GM18502 (cell line): ENCODE measurements at regions not wholly inside any gene's neighbourhood (a gene's known extent, or its start where the extent isn't known, plus 50 kb on each side); places are given as distances from the start of the nearest gene placed in this dataset.
A peak's percentile ranks its signal among the peaks of the same experiment; 100 is the strongest.

Experiments used
- ATAC-seq: cut with Tn5 transposase; IDR thresholded peaks from one replicate; pipeline ENCODE4 v1.9.1; 2021; ENCODE audit warnings: mild to moderate bottlenecking; ENCODE audit not compliant: unreplicated experiment, poor library complexity

DNA sequence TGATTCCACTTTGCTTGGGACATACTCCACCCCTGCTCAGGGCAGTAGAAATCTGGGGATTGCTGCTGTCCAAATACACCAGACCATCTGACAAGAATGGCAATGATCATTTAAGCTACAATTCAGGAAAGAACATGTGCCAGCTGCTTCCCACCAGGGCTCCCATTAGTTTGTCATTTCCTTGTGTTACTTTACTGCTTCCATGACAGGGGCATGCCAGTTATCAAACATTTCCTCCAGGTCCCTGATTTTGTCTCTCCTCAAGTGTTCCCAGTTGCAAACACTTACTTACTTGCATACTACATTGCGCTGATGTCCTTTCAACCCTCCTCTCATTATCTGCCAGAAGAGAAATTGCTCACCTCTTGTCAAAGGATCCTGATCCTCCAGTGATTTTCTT, 474.5 kb upstream of the DCC start:
- ATAC-seq, result no peak

DNA sequence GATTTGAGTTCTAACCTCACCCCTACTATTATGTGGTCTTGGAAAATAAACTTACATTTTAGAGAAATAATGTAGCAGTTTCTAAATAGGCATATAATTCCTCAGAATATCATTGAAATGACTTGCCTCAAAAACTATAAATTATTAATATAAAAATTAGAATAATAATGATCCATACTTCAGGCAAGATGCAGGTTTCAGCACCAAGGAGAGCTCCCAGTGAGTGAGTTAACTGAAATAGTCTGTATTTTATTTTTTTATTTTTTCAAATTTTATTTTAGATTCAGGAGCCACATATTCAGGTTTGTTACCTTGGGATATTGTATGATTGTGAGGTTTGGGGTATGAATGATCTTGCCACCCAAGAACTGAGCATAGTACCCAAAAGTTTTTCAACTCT, 472.2 kb upstream of the DCC start:
- no peak for ATAC-seq

DNA sequence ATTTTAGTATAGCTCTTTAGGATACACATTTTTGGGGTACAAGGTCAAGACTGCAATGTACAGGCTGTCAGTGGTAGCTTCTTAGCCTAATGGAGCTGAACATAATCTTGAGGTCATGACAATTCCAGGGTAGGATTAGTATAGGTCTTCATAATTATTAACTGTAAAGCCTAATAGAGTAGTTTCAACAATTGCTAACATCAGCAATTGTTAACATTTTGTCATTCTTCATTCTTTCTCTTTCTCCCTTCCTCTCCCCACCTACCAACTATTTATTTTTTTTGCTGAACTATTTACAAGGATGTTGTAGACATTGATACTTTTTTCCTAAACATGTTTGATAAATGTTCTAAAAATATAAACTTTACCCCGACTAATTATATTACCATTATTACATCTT, 461.3 kb upstream of the DCC start:
- ATAC-seq, result no peak

DNA sequence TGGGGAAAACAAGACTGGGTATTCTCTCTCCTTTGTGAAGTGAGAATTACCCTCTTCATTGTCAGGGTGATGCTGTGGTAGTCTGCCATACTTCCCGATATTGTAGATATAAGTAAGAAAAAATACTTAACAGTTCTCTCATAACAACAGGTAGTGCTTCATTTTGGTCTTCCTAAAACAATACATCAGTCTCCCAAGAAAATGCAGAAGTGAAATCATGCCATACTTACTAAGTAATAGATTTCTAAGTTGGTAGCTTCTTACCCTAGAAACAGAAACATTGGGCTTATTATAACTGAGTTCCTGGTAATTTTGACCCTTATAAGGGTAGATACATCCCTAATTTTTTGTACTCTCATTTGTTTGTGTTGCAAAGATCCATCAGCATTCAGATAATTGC, 460.7 kb upstream of the DCC start:
- ATAC-seq, result no peak

DNA sequence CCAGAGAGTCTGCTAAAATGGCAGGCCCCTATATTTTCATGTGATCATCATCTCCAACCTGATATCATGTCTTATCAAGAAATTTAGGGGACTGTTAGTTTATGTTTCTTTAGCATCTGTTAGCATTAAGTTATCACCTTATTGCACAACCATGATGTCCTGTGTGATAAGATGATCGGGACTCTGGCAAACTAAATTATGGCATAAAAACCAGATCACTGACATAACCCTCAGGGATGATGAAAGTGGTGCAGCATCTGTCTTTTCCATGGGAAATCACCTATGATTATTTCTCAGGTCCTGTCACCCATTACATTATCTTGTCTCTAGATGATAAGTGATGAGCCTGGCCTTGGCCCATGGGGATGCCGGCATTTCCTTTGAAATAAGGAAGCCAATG, 458.6 kb upstream of the DCC start:
- no peak for ATAC-seq

DNA sequence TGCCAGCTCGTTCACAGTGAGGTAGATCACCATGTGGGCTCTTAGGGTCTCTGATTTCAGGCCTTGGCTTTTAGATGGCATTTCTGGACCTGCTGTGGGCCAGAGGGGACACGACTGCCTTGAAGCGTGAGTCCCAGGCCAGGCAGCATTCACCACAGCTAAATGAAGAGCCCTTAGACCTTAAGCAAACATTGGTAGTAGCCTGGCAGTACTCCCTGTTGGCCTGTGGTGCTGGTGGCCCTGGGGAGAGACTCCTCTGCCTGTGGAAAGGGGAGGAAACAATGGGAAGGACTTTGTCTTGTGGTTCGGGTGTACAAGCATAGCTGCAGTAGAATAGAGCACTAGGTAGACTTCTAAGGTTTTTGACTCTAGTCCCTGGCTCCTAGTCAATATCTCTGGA, 456.0 kb upstream of the DCC start:
- no peak for ATAC-seq

DNA sequence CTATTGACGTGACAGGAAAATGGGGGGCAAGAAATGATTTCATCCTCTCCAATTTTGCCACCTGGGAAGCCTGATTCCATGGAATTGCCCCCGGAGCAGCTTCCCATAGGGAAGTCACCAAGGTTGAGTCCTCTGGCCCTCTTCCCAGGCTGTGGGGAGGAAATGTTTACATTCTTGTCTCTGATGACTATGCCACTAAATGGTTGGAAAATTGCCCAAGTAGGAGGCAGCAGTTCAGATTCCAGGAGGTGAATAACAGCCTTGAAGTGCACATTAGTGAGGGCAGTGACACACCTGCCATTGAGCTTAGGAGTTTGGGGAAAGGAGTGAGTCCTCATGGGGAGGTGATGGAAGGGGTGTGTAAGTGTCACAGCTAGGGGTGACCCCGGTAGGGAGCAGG, 449.2 kb upstream of the DCC start:
- ATAC-seq, result no peak

DNA sequence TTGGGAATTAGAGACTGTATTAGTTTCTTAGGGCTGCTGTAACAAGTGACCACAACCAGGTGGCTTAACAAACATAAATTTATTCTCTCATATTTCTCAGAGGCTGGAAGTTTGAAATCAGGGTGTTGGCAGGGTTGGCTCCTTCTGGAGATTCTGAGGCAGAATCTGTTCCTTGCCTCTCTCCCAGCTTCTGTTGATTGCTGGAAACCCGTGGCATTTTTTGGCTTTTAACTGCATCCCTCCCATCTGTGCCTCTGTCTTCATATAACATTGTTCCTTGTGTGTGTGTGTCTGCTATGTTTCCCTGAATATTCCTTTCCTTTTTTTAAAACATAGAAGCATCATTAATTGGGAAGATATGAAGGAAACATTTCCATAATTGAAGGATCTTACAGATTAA, 448.1 kb upstream of the DCC start:
- no peak for ATAC-seq

DNA sequence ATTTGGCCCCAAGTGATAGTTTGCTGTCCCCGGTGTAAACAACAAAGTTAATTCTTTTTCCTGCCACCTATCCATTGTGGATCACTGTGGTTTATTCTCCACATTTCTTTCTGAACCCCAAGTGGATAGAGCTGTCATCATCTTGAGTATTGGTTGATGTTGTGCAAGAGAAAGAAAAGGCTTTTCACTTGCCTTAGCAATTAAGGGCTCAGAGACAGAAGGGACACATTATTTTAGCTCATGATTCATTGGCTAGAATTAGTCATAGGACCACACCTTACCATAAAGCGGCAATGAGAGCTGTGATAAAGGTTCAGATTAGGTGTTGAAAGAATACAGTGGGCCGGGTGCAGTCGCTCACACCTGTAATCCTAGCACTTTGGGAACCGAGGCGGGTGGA, 442.1 kb upstream of the DCC start:
- ATAC-seq, result no peak

DNA sequence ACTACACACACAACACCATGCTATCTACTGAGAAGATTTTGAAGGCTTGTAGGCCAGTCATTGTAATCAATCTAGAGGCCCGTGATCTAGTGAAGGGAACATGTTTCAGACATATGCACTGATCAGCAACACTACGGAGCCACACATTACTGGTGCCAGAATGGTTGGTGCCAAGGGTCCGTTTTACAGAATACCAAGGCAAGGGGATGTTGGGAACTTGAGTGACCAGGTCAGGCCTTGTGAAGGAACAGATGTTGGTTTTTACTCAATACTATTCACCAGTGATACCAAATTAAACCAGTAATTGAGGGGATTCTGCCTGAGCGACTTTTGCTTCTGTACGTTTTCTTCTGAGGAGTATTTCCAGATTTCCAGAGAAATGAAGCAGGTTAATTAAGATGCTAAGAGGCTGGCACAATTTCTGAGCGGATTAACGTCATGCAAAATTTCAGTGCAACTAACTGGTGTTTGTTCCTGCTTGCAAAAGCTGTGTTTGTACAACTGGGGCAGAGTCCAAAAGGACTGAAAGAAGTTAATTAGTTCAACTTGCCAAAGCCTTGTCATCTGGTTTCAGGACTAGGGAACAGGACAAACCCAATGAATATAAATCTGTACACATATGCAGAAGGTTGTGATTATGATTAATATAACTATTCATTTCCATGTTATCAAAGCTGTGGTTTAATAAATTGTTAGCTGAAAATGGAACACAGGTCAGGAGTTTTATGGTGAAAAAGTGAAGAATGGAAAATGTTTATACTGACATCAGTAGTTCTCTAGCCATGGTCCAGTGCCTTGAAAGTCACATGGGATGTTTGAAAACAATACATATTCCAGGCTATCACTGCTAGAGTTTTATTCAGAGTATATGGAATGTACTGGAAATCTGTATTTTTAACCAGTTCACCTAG, 432.1 kb upstream of the DCC start:
- ATAC-seq, result no peak

DNA sequence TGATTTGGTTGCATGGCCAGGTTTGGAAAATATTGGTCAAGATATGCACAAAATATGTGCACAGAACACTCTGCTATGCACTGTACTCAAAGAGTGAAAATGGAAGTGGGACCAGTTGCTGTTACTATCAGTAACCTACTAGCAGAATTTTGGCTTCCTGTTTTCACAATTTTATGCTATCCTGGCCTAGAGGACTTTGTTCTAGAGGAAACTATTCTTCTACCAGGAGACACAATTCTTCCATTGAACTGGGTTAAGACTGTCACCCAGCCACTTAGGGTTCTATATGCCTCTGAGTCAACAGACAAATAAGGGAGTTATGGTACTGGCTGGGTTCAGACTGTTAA, 431.4 kb upstream of the DCC start:
- ATAC-seq, result no peak

DNA sequence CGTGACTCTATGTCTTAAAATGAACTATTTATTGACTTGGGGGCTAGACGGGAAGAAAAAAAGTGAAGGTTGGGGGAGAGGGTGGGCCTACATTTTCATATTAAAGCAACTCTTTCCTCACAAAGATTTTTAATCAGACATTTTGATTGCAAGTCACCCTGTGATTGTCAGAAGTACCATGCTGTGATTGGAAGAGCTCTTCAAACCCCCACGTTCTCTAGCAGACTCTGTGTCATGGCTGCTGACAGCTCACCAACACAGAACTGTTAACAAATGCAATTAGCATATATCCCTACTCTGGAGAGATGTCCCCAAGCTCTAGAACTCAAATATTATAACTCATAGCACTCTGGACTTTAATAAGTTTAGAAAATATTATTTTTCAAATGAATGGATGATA, 428.4 kb upstream of the DCC start:
- ATAC-seq, result no peak

DNA sequence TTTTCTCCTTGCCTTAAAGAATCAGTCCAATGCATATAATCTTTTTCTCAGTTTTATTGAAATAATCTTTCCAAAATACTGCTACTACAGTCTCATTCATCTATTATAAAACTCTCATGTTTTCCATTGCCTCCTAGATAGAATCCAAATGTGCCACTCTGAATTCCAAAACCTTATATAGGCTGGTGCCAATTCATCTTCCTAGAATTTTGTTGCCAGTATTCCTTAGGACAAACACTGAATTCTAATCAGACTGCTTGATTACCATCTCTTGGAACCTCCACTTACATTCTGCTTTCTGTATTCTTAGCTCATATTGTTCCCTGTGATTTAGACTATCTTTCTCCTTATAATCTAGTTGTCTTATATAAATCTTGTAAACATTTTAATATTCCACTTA, 427.6 kb upstream of the DCC start:
- no peak for ATAC-seq

DNA sequence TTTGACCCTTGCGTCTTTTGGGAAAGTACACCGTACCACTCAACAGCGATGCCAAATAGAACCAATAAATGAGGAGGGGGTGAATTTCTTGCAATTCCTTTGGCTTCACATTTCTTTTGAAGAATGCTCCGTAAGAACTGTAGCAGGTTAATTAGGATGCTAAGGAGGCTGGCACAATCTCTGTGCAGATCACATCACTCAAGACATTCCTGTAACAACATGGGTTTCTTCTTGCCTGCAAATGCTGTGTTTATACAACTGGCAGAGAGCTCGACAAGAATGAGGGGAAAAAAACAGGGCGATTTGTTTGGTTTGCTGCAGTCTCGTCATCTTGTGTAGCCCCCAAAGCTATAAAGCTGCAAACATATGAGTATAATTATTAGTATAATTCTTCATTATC, 424.8 kb upstream of the DCC start:
- no peak for ATAC-seq

DNA sequence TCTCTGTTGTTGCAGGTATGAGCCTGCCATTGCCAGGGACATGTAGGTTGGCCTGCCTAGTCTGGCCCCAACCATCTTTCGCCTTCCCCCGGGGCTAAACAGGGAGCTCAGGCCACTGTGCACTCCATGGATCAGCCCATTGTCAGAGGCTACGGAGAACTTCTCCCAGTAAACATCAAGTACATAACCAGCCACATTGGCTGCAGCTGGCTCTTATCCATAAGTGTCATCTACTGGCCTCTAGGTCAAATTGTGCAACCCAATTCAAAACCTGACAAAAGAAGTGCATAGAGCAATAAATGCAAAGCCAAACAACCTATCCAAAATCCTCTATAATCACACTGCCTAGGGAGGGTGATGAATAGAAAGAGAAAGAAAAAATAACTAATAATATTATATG, 418.1 kb upstream of the DCC start:
- ATAC-seq, result no peak

DNA sequence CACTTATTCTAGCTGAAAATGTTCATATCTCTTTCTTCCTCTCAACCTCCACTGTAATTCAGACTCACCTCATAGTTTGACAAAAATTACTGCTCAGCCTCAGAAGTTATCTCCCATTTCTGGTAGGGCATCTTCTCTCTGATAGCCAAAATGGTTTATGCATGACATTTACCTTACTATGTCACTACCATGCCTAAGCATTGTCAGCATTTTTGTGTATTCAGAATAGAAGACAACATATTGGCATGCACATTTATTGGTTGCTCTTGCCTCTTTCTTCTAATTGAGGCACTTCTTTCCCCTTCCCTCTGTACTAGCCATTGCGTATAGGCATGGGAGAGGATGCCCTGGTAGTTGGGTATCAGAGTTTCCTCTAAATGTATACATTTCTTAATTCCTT, 406.1 kb upstream of the DCC start:
- ATAC-seq, result no peak

DNA sequence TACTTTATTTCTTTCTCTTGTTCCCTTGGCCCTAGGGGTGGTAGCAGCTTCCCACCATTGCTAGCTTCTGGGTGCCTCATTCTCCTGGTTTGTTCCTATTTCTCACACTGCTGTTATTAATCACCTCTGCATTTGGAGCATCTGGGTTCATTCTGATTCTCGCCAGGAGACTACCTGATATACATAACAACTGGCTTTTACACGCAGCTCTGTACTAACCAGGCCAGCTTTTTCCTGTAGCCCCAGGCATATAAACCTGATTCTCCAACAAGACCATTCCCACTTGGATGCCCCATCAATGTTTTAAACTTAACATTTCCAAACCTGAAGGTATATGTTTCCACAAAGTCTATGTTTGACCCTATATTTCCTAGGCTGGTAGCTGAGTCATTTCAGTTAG, 403.9 kb upstream of the DCC start:
- ATAC-seq, result no peak

DNA sequence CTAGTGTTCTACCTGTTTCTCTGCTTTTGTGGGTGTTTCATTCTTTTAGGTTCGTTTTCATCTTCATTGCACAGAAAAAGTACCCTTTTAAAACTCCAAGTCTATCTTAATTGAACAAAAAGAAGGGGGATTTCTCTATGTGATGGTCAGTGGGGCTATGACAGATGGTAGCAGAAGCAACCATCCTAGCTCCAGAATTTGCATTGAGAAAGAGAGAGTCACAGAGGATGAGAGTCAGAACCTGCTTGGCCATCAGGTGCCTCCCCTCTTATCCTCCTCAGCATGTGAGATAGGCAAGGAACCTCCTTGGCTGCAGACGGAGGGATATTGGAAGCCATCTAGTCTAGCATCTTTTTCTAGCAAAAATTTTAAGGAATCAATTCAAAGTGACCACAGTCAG, 398.0 kb upstream of the DCC start:
- no peak for ATAC-seq

DNA sequence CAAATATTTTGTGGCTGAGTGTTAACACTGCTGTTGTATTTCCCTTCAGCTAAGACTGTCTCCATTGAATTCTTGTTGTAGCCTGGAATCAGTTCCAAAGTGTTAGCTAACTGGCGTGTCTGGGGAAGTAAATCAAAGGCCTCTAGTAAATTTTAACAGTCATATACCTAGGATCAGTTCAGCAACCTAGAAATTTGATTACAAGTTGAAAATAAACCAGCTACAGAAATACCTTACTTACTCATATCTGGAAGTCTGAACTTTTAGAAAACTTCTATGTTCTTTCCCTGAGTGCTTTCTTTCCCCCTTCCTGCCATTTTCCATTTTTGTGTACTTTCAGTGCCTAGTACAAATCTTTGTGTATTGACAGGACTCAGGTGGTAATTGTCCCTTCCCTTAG, 396.7 kb upstream of the DCC start:
- no peak for ATAC-seq

DNA sequence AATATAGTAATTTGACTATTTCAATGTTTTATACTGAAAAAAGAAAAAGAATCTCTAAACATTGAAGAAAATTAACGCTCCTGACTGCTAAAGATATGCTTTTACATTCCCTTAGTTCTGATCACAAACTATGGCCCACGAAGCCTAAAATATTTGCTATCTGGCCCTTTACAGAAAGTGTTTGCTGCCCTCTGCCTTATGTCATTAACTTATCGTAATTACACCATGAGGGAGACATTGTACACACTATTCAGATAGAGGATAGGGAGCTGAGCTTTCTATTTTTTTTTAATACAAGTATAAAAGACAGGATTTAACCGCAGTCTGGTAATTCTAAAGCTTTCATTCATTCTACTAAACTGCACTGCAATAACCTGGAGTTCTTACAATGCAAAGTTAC, 393.1 kb upstream of the DCC start:
- no peak for ATAC-seq

DNA sequence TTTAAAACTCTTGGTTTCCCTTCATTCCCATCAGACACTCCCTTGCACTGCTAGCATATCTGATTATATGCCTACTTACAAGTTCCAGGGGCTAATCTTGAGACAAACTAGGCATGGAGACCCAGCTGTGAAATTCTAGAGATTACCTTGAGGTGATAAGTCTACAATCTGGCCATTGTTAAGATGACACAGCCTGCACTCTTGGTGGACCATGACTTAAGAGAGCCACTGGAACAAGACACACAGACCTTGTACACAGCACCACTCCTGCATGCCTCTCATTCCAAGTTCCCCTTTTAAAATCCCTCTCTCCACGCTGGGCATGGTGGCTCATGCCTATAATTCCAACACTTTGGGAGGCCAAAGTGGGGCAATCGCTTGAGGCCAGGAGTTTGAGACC, 387.2 kb upstream of the DCC start:
- ATAC-seq, result no peak

DNA sequence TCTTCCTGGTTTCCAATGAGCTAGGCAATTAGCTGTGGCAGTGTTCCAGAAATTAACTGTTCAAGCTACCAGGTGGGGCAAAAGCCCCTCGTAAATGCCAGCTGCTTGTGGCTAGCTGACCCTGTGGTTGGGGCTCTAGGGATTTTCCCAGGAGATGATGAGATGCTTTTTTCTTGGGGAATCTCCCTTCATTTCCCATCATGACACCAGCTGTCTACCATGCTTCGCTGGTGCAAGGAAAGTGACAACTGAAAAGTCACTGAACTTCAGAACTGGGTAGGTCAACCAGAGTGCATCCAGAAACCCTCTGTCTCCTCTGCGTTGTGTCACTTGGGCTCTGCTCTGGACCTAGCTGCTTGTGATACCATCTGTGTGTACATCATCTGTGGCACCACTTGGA, 386.5 kb upstream of the DCC start:
- ATAC-seq, result peak; percentile 94

DNA sequence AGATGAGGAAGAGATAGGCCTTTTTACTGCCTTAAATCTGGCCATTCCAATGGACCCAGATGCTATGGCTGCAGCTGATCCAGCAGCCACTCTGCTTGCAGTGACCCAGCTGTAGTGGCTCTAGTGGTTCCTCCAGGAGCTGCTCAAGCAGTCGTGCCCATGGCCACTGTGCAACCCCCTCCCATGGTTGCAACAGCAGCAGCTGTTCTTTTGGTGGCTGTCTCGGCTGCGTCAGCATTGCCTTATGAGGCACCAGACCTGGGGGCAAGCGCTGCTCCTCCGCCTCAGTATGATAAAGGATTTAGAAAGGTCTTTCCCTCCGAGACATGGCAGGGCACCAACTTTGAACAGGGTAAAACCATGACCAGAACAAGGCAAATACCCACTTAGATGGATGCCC, 384.9 kb upstream of the DCC start:
- ATAC-seq, result no peak
